ENCODE measurements at regions not wholly inside any gene's neighbourhood (a gene's known extent, or its start where the extent isn't known, plus 50 kb on each side); places are given as distances from the start of the nearest gene placed in this dataset.
"Not testable (repeated sequence)": the region's sequence is repeated elsewhere in the genome, so short reads cannot be mapped to it uniquely, and the experiment has no call there.

DNA sequence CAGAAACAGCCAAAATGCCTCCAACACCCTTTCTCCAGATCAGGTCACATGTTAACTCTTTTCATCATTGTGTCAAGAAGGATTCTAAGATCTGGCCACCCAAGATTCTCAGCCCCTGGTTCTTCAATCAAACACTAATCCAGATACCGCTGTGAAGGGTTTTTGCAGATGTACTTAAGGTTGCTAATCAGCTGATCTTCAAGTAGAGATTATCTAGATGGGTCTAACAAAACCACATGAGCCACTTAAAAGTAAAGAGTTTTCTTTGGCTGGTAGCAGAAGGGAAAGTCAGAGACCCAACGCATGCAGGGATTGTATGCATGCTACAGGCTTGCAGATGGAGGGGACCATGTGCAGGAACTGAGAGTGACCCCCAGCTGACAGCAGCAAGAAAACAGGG lies 267.9 kb downstream of the CDK5RAP2 start:
- no peak overlapping the region for H3K27ac Mint-ChIP-seq
- no peaks in the 10 kb centered on the region for H3K4me1 Mint-ChIP-seq (ENCODE audit: low read depth)
- intact Hi-C loops (cut with micrococcal nuclease), result no loop called here
- peaks cover 4% of the 10 kb centered on the region for H3K27me3 Mint-ChIP-seq (ENCODE audit: low read depth)
- H3K36me3 Mint-ChIP-seq (ENCODE audit: low read depth), result no peaks in the 10 kb centered on the region
- no peaks in the 10 kb centered on the region for H3K9me3 Mint-ChIP-seq
- DNase-seq, result no peak
- no peak overlapping the region for H3K4me3 Mint-ChIP-seq
- CTCF ChIA-PET, result no interaction called here

DNA sequence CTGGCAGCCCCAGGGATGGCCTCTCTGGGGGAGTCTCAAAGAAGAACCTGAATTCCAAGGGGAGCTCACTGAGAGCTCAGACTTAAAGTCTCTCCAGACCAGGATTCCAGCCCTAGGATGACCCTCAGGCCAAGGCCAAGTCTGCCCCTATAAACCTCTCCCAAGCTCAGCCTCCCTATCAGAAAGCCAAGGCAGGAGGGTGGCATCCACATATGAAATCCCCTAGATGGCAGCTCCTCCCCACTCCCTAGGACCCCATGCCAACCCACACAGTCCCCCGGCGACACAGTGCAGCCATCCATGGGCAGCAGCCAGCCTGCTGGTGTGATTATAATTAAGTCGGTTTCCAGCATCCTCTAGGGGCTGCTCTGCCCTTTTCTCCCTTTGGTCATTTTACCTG lies 269.9 kb downstream of the CDK5RAP2 start:
- intact Hi-C loops (cut with micrococcal nuclease), result no loop called here
- Mint-ChIP-seq H3K4me3 (no peak overlapping the region), H3K27me3 (ENCODE audit: low read depth) (peaks cover 4% of the 10 kb centered on the region), H3K4me1 (ENCODE audit: low read depth) (no peaks in the 10 kb centered on the region), H3K27ac (peak overlapping the region; percentile 6), H3K36me3 (ENCODE audit: low read depth) (no peaks in the 10 kb centered on the region), H3K9me3 (no peaks in the 10 kb centered on the region)
- DNase-seq, result no peak
- CTCF ChIA-PET, result no interaction called here

DNA sequence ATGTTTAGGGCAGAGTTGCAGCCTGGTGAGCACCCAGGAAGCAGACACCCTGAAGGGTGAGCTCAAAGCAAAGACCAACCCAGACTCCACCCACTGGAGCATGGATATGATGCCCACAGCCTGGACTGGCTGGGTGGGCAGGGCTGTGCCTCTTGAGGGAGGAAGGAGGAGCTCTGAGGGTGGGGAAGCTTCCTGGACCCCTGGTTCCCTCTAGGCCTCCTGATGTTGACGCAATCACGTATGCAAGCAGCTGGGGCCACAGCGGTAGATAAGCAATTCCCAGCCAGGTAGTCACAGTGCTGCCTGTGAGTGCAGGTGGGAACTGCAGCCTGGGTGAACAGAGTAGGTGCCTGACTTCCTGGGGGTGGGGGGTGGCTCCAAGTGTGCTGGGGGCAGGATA lies 271.5 kb downstream of the CDK5RAP2 start:
- no peaks in the 10 kb centered on the region for H3K9me3 Mint-ChIP-seq

GRCh38 chr9:120307599-120307998 lies 272.4 kb downstream of the CDK5RAP2 start:
- no peaks in the 10 kb centered on the region for H3K4me1 Mint-ChIP-seq (ENCODE audit: low read depth)
- H3K27me3 Mint-ChIP-seq (ENCODE audit: low read depth), result peaks cover 6% of the 10 kb centered on the region
- no peaks in the 10 kb centered on the region for H3K9me3 Mint-ChIP-seq
- intact Hi-C loops (cut with micrococcal nuclease), result no loop called here
- H3K36me3 Mint-ChIP-seq (ENCODE audit: low read depth), result no peaks in the 10 kb centered on the region
- peak overlapping the region; percentile 28 for H3K27ac Mint-ChIP-seq
- CTCF ChIA-PET, result no interaction called here
- no peak for DNase-seq
- no peak overlapping the region for H3K4me3 Mint-ChIP-seq

More for the DNA sequence above, 271.5 kb downstream of the CDK5RAP2 start:
- no peaks in the 10 kb centered on the region for H3K36me3 Mint-ChIP-seq (ENCODE audit: low read depth)
- no peak for DNase-seq
- intact Hi-C loops (cut with micrococcal nuclease), result no loop called here
- CTCF ChIA-PET, result no interaction called here
- no peak overlapping the region for H3K4me3 Mint-ChIP-seq
- peaks cover 4% of the 10 kb centered on the region for H3K27me3 Mint-ChIP-seq (ENCODE audit: low read depth)
- no peak overlapping the region for H3K27ac Mint-ChIP-seq
- H3K4me1 Mint-ChIP-seq (ENCODE audit: low read depth), result no peaks in the 10 kb centered on the region

DNA sequence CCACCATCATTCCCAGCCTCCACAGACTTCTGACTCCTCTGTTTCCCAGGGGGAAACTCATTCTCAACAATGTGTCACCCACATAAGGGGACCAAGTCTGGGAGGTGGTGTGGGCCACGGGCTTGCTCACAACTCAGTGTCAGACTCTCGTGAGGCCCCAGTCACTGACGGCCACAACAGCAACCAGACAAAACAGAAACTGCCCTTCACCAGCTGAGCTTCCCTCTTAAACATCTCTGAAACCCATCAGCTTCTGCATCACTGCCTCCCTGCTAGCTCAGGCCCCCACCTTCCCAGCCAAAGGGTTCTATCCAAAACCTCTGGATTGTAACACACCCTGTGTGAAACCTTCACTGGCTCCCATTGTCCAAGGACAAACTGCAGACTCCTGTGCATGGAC lies 273.4 kb downstream of the CDK5RAP2 start:
- CTCF ChIA-PET, result no interaction called here
- intact Hi-C loops (cut with micrococcal nuclease), result no loop called here
- no peak for DNase-seq
- Mint-ChIP-seq H3K36me3 (ENCODE audit: low read depth) (no peaks in the 10 kb centered on the region), H3K4me1 (ENCODE audit: low read depth) (no peaks in the 10 kb centered on the region), H3K27me3 (ENCODE audit: low read depth) (peaks cover 6% of the 10 kb centered on the region), H3K27ac (no peak overlapping the region), H3K9me3 (no peaks in the 10 kb centered on the region), H3K4me3 (no peak overlapping the region)

DNA sequence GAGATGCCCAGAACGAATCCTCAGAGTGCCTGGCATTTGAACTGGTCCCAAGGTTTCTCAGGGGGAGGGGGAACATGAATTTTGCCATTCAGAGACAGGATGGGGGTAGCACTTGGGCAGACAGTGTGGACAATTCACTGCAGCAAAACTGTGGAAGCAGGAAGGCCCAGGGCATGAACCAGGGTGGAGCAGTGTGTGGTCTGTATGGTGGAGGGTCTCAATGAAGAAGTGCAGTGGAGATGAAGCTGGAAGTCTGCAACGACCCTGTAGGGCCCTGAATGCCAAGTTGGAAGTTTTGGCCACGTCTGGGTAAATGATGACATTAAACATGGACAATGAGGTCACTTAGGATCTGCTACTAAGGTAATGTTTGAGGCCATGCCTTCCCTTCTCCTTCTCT lies 273.9 kb downstream of the CDK5RAP2 start:
- intact Hi-C loops (cut with micrococcal nuclease), result no loop called here
- Mint-ChIP-seq H3K36me3 (ENCODE audit: low read depth) (no peaks in the 10 kb centered on the region), H3K4me1 (ENCODE audit: low read depth) (no peaks in the 10 kb centered on the region), H3K27ac (no peak overlapping the region), H3K4me3 (no peak overlapping the region), H3K27me3 (ENCODE audit: low read depth) (peaks cover 6% of the 10 kb centered on the region), H3K9me3 (no peaks in the 10 kb centered on the region)
- CTCF ChIA-PET, result no interaction called here
- no peak for DNase-seq

GRCh38 chr9:120304896-120305295 lies 275.1 kb downstream of the CDK5RAP2 start:
- DNase-seq; intact Hi-C loops (cut with micrococcal nuclease); H3K27me3 Mint-ChIP-seq (ENCODE audit: low read depth); H3K27ac Mint-ChIP-seq; H3K9me3 Mint-ChIP-seq; CTCF ChIA-PET; H3K4me3 Mint-ChIP-seq; H3K36me3 Mint-ChIP-seq (ENCODE audit: low read depth); H3K4me1 Mint-ChIP-seq (ENCODE audit: low read depth): not testable (repeated sequence)

- no peaks in the 10 kb centered on the region for H3K4me1 Mint-ChIP-seq (ENCODE audit: low read depth)
- no peak overlapping the region for H3K27ac Mint-ChIP-seq
- intact Hi-C loops (cut with micrococcal nuclease), result no loop called here
- H3K27me3 Mint-ChIP-seq (ENCODE audit: low read depth), result peaks cover 6% of the 10 kb centered on the region
- H3K9me3 Mint-ChIP-seq, result no peaks in the 10 kb centered on the region
- no peak for DNase-seq
- no peak overlapping the region for H3K4me3 Mint-ChIP-seq
- no peaks in the 10 kb centered on the region for H3K36me3 Mint-ChIP-seq (ENCODE audit: low read depth)
- CTCF ChIA-PET, result no interaction called here
Measured at GRCh38 chr9:120303519-120303918, 276.4 kb downstream of the CDK5RAP2 start.

- Mint-ChIP-seq H3K27me3 (ENCODE audit: low read depth) (peaks cover 2% of the 10 kb centered on the region), H3K4me1 (ENCODE audit: low read depth) (no peaks in the 10 kb centered on the region), H3K27ac (no peak overlapping the region), H3K9me3 (no peaks in the 10 kb centered on the region), H3K36me3 (ENCODE audit: low read depth) (no peaks in the 10 kb centered on the region), H3K4me3 (no peak overlapping the region)
- intact Hi-C loops (cut with micrococcal nuclease), result no loop called here
- no peak for DNase-seq
- CTCF ChIA-PET, result no interaction called here
Measured at GRCh38 chr9:120299785-120300184, 280.2 kb downstream of the CDK5RAP2 start.

DNA sequence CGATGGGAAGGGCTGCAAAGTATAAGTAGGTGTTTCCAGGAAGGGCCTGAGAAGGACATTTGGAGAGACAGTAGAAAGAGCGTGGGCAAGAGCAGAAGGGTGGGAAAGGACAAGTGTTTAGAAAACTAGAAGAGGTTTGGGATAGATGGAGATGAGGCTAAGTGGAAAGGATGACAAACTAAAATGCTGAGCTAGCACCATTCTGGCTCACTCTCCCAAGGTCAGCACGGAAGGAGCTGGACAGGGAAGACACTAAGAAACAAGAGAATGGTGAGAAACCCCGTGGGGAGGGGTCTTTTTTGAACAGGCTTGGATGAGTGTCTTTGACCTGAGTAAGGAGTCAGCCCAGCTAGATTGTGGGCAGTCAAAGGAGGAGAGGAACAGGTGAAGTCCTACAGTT lies 286.0 kb downstream of the CDK5RAP2 start:
- Mint-ChIP-seq H3K9me3 (no peaks in the 10 kb centered on the region), H3K36me3 (ENCODE audit: low read depth) (no peaks in the 10 kb centered on the region), H3K4me1 (ENCODE audit: low read depth) (no peaks in the 10 kb centered on the region), H3K4me3 (no peak overlapping the region), H3K27me3 (ENCODE audit: low read depth) (no peaks in the 10 kb centered on the region), H3K27ac (no peak overlapping the region)
- no peak for DNase-seq
- CTCF ChIA-PET, result no interaction called here
- intact Hi-C loops (cut with micrococcal nuclease), result no loop called here

GRCh38 chr9:120292606-120293005 lies 287.4 kb downstream of the CDK5RAP2 start:
- Mint-ChIP-seq H3K27me3 (ENCODE audit: low read depth) (no peaks in the 10 kb centered on the region), H3K36me3 (ENCODE audit: low read depth) (no peaks in the 10 kb centered on the region), H3K4me1 (ENCODE audit: low read depth) (no peaks in the 10 kb centered on the region), H3K27ac (no peak overlapping the region), H3K4me3 (no peak overlapping the region), H3K9me3 (no peaks in the 10 kb centered on the region)
- DNase-seq, result no peak
- CTCF ChIA-PET, result no interaction called here
- intact Hi-C loops (cut with micrococcal nuclease), result no loop called here

DNA sequence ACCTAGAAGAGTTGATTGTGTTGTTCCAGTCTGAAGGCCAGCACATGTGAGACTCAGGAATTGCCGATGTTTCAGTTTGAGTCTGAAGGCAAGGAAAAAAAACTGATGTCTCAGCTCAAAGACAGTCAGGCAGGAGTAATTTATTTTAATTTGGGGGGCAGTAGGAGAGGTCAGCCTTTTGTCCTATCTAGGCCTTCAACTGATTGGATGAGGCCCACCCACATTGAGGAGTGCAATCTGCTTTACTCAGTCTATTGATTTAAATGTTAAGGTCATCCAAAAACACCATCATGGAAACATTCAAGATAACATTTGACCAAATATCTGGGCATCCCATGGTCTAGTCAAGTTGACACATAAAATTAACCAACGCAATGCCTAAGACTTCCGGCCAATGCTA lies 288.9 kb downstream of the CDK5RAP2 start:
- Mint-ChIP-seq H3K4me3 (no peak overlapping the region), H3K9me3 (no peaks in the 10 kb centered on the region), H3K4me1 (ENCODE audit: low read depth) (no peaks in the 10 kb centered on the region), H3K36me3 (ENCODE audit: low read depth) (no peaks in the 10 kb centered on the region), H3K27me3 (ENCODE audit: low read depth) (no peaks in the 10 kb centered on the region), H3K27ac (no peak overlapping the region)
- DNase-seq, result no peak
- CTCF ChIA-PET, result no interaction called here
- intact Hi-C loops (cut with micrococcal nuclease), result no loop called here

DNA sequence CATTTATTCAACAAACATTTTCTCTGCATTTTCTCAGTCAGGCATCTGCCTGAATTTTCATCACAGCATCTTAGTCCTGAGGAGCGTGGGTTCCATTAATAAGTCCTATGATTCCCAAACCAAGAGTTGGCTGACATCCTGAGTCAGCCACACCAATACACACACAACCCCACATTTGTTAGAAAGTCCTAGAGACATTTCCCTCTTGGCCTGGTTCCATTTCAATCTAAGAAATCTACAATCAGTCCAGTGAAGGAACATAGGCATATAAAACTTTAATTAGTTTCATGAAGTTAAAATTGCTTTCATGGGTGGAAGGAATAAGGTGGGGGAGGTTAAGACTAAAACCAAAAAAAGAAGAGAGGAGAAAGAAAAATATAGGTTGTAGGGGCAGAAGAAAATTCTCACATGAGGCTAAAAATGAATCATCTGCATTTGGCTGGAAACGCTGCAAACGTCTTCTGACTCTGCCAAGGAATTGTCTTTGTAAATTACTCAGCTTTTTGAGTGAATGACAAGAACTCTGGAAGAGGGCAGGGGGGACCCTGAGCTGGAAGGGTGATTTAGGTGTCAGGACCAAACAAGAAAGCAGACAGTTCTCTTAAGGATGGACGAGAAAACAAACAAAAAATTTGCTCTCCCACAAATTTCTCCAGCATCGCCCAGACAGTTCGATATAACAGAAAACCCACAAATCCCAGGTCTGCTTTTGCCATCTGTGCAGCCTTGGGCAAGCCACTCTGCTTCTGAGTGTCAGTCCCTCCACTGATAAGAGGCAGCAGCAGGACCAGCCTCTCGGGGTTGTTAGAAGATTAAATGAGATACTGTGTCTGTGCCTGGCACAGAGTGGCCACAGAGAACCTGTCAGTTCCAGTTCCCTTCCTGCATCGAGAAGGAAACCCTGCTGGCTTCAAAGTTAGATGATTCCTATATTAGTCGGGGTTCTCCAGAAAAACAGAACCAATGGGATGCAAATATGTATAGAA lies 289.7 kb downstream of the CDK5RAP2 start:
- H3K4me3 Mint-ChIP-seq, result no peak overlapping the region
- H3K36me3 Mint-ChIP-seq (ENCODE audit: low read depth), result no peaks in the 10 kb centered on the region
- CTCF ChIA-PET, result no interaction called here
- DNase-seq, result no peak
- no peaks in the 10 kb centered on the region for H3K4me1 Mint-ChIP-seq (ENCODE audit: low read depth)
- H3K27ac Mint-ChIP-seq, result no peak overlapping the region
- H3K27me3 Mint-ChIP-seq (ENCODE audit: low read depth), result no peaks in the 10 kb centered on the region
- intact Hi-C loops (cut with micrococcal nuclease), result no loop called here
- no peaks in the 10 kb centered on the region for H3K9me3 Mint-ChIP-seq
